BLaER1 (cell line): ENCODE measurements at regions not wholly inside any gene's neighbourhood (a gene's known extent, or its start where the extent isn't known, plus 50 kb on each side); places are given as distances from the start of the nearest gene placed in this dataset.
"Not testable (repeated sequence)": the region's sequence is repeated elsewhere in the genome, so short reads cannot be mapped to it uniquely, and the experiment has no call there.

Source experiments
- H3K27ac ChIP-seq: shearing (Covaris generic); formaldehyde crosslinking; 2 replicates; pipeline ENCODE4 v1.8.1; 2022
- H3K27me3 ChIP-seq: shearing (Covaris generic); formaldehyde crosslinking; 2 replicates; pipeline ENCODE4 v1.8.1; 2022
- H3K36me3 ChIP-seq: shearing (Covaris generic); formaldehyde crosslinking; 2 replicates; pipeline ENCODE4 v1.8.1; 2022
- H3K4me1 ChIP-seq: shearing (Covaris generic); formaldehyde crosslinking; 2 replicates; pipeline ENCODE4 v1.8.1; 2022
- H3K4me2 ChIP-seq: shearing (Covaris generic); formaldehyde crosslinking; 2 replicates; pipeline ENCODE4 v1.8.1; 2022
- H3K4me3 ChIP-seq: shearing (Covaris generic); formaldehyde crosslinking; 2 replicates; pipeline ENCODE4 v1.8.1; 2022
- H3K9ac ChIP-seq: shearing (Covaris generic); formaldehyde crosslinking; 2 replicates; pipeline ENCODE4 v1.8.1; 2022
- H3K9me3 ChIP-seq: shearing (Covaris generic); formaldehyde crosslinking; 2 replicates; pipeline ENCODE4 v1.8.1; 2022
- H4K20me1 ChIP-seq: shearing (Covaris generic); formaldehyde crosslinking; 2 replicates; pipeline ENCODE4 v1.8.1; 2022
- Cebpa-rat ChIP-seq: shearing (Covaris generic); IDR thresholded peaks from 2 replicates; pipeline ENCODE4 v1.8.1; 2022

DNA sequence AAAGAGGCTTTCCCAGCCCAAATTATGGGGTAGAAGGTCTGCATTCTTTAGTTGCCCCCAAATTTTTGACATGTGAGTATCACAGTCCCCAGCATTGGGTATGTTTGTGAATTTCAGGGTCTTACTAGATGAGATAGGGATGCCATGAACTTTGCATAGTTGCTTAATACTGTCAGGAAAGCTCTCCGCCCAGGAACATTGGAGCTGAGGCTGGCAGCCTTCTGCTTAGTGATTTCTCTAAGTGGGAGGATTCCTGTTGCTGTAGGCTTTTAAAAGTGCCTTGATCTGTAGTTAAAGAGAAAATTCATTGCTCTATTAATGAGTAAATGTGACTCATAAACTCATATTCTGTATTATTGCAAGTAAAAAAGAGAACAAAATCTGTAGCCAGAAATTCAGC is 206.9 kb downstream of the CAVIN4 start:
- Histone ChIP-seq H3K36me3 (no peaks in the 10 kb centered on the region), H3K4me2 (no peak overlapping the region), H3K9me3 (peaks cover 4% of the 10 kb centered on the region; the same call in 1 of the 2 replicates), H3K9ac (no peak overlapping the region), H4K20me1 (no peaks in the 10 kb centered on the region), H3K4me3 (no peak overlapping the region), H3K27me3 (no peaks in the 10 kb centered on the region), H3K27ac (no peak overlapping the region), H3K4me1 (no peaks in the 10 kb centered on the region)
- no peak for TF ChIP-seq Cebpa-rat

GRCh38 chr9:100785946-100786345 is 208.1 kb downstream of the CAVIN4 start:
- Histone ChIP-seq H3K27ac (no peak overlapping the region), H3K9me3 (peaks cover 4% of the 10 kb centered on the region; the same call in 1 of the 2 replicates), H3K27me3 (no peaks in the 10 kb centered on the region), H3K4me2 (no peak overlapping the region), H3K4me1 (no peaks in the 10 kb centered on the region), H3K9ac (no peak overlapping the region), H3K36me3 (no peaks in the 10 kb centered on the region), H3K4me3 (no peak overlapping the region), H4K20me1 (no peaks in the 10 kb centered on the region)
- no peak for TF ChIP-seq Cebpa-rat

DNA sequence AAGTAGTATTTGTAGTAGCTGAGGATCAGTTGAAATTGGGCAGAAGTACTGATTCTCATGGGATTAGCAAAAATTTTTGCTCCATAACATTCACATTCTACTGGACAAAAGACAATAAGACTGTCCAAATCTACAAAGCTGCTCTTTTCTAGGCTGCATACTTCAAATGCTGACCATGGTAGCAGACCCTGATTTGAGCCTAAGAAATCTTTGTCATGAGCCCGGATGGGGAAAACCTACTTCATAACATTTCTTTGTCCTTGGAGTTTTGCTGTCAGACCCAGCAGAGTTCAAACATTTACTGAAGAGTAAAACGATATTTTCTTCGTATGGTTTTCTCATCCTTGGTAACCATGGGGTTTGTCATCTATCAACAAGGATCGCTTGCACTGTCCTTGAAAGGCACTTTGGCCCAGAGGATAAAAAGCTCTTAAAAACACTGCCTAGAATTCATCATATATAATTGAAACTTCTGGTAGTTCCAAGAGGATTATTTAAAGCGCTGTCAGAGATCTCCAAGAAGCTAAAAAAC is 216.9 kb downstream of the CAVIN4 start:
- no peaks in the 10 kb centered on the region for H3K36me3 ChIP-seq
- no peaks in the 10 kb centered on the region for H3K9me3 ChIP-seq
- no peak overlapping the region for H3K27ac ChIP-seq
- H3K27me3 ChIP-seq: no peaks in the 10 kb centered on the region
- H3K4me2 ChIP-seq: no peak overlapping the region
- no peak overlapping the region for H3K4me3 ChIP-seq
- TF ChIP-seq Cebpa-rat: no peak
- no peaks in the 10 kb centered on the region for H4K20me1 ChIP-seq
- H3K4me1 ChIP-seq: no peaks in the 10 kb centered on the region
- H3K9ac ChIP-seq: no peak overlapping the region

- H3K4me2 ChIP-seq: no peak overlapping the region
- H3K27me3 ChIP-seq: no peaks in the 10 kb centered on the region
- H3K4me1 ChIP-seq: no peaks in the 10 kb centered on the region
- no peaks in the 10 kb centered on the region for H3K9me3 ChIP-seq
- TF ChIP-seq Cebpa-rat: no peak
- H3K4me3 ChIP-seq: no peak overlapping the region
- H3K9ac ChIP-seq: no peak overlapping the region
- H3K36me3 ChIP-seq: no peaks in the 10 kb centered on the region
- no peaks in the 10 kb centered on the region for H4K20me1 ChIP-seq
- no peak overlapping the region for H3K27ac ChIP-seq
These were observed 224.6 kb upstream of the PLPPR1 start for GRCh38 chr9:100803956-100804355.

GRCh38 chr9:100811643-100812042 is 216.9 kb upstream of the PLPPR1 start:
- H3K27ac ChIP-seq: no peak overlapping the region

DNA sequence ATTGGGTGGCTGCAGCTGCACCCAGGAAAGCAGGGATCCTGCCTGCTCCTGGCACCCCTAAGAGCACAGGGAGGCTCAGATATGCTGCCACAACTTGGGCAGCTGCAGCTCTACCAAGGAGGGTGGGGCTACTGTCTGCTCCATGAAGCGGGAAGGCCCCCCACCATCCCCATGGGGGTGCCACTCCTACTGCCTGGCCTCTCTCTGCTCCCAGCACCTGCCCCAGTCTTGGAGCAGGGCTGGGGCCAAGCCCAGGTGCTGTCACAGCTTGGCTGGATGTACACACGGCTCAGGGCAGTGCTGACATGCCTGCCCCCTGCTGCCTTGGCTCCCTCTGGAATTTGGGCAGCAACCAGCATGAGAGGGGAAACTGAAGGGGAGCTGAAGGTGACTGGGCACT is 214.7 kb upstream of the PLPPR1 start:
- Histone ChIP-seq H3K4me2 (no peak overlapping the region), H3K4me3 (no peak overlapping the region), H3K27ac (no peak overlapping the region), H3K9ac (no peak overlapping the region), H4K20me1 (no peaks in the 10 kb centered on the region), H3K4me1 (no peaks in the 10 kb centered on the region), H3K36me3 (peaks cover 4% of the 10 kb centered on the region; the same call in 1 of the 2 replicates), H3K9me3 (peaks cover 29% of the 10 kb centered on the region), H3K27me3 (no peaks in the 10 kb centered on the region)
- no peak for TF ChIP-seq Cebpa-rat

More at GRCh38 chr9:100811643-100812042, 216.9 kb upstream of the PLPPR1 start:
- Histone ChIP-seq H3K4me2 (no peak overlapping the region), H3K4me1 (no peaks in the 10 kb centered on the region), H3K9ac (no peak overlapping the region), H3K4me3 (no peak overlapping the region), H3K36me3 (peaks cover 4% of the 10 kb centered on the region; the same call in 1 of the 2 replicates), H3K27me3 (no peaks in the 10 kb centered on the region), H3K9me3 (peaks cover 29% of the 10 kb centered on the region), H4K20me1 (no peaks in the 10 kb centered on the region)
- TF ChIP-seq Cebpa-rat: no peak

GRCh38 chr9:100819980-100820379 is 208.5 kb upstream of the PLPPR1 start:
- H3K9ac ChIP-seq: no peak overlapping the region

DNA sequence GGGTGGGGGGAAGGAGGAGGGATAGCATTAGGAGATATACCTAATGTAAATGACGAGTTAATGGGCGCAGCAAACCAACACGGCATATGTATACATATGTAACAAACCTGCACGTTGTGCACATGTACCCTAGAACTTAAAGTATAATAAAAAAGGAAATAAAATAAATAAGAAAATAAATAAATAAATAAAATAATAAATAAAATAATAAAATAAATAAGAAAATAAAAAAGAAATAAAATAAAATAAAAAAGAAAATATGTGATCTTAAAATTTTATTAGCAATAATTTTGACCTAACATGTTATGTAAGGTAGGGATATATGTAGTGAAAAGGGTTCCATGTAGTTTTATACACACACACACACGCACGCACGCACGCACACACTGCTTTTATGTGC is 195.5 kb upstream of the PLPPR1 start:
- H3K9ac ChIP-seq, H3K27me3 ChIP-seq, H3K36me3 ChIP-seq, H4K20me1 ChIP-seq, H3K4me1 ChIP-seq, H3K9me3 ChIP-seq, H3K27ac ChIP-seq, H3K4me2 ChIP-seq, H3K4me3 ChIP-seq: not testable (repeated sequence)

More at GRCh38 chr9:100819980-100820379, 208.5 kb upstream of the PLPPR1 start:
- Histone ChIP-seq H3K9me3 (peaks cover 10% of the 10 kb centered on the region), H3K27ac (no peak overlapping the region), H3K4me3 (no peak overlapping the region), H3K4me1 (no peaks in the 10 kb centered on the region), H3K27me3 (no peaks in the 10 kb centered on the region), H4K20me1 (no peaks in the 10 kb centered on the region), H3K4me2 (no peak overlapping the region), H3K36me3 (no peaks in the 10 kb centered on the region)
- TF ChIP-seq Cebpa-rat: no peak

DNA sequence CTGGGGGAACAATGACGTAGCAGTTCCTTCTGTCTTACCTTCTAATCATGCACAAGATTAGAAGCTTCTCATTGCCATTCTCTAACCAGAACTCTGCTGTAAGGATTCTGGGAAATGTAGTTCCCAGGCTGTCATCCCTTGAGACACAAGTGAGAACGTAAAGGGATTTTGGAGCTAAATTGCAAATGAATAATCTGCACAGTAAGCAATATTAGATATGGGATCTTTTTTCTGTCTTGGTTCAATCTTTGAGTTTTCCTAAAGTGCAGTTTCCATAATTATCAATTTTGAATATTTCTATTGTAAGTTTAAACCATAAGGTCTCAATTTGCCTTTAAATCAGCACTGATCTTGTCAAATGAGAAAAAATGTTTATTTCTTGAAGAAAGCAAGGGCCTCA is 189.7 kb upstream of the PLPPR1 start:
- no peak overlapping the region for H3K4me3 ChIP-seq
- no peaks in the 10 kb centered on the region for H3K27me3 ChIP-seq
- H3K27ac ChIP-seq: no peak overlapping the region
- TF ChIP-seq Cebpa-rat: no peak
- no peaks in the 10 kb centered on the region for H3K36me3 ChIP-seq
- no peaks in the 10 kb centered on the region for H3K9me3 ChIP-seq
- no peaks in the 10 kb centered on the region for H3K4me1 ChIP-seq
- no peak overlapping the region for H3K4me2 ChIP-seq
- no peak overlapping the region for H3K9ac ChIP-seq
- no peaks in the 10 kb centered on the region for H4K20me1 ChIP-seq

- Histone ChIP-seq H3K4me1 (no peaks in the 10 kb centered on the region), H3K36me3 (no peaks in the 10 kb centered on the region), H3K27ac (no peak overlapping the region), H3K9ac (no peak overlapping the region), H3K4me3 (no peak overlapping the region), H3K4me2 (no peak overlapping the region), H4K20me1 (no peaks in the 10 kb centered on the region), H3K27me3 (no peaks in the 10 kb centered on the region), H3K9me3 (no peaks in the 10 kb centered on the region)
- no peak for TF ChIP-seq Cebpa-rat
These were observed 179.8 kb upstream of the PLPPR1 start for GRCh38 chr9:100848726-100849125.

- TF ChIP-seq Cebpa-rat: no peak
- no peak overlapping the region for H3K4me2 ChIP-seq
- no peaks in the 10 kb centered on the region for H4K20me1 ChIP-seq
- H3K9me3 ChIP-seq: no peaks in the 10 kb centered on the region
- no peaks in the 10 kb centered on the region for H3K36me3 ChIP-seq
- no peaks in the 10 kb centered on the region for H3K4me1 ChIP-seq
- no peaks in the 10 kb centered on the region for H3K27me3 ChIP-seq
- no peak overlapping the region for H3K27ac ChIP-seq
- H3K4me3 ChIP-seq: no peak overlapping the region
- no peak overlapping the region for H3K9ac ChIP-seq
These were observed 176.4 kb upstream of the PLPPR1 start for GRCh38 chr9:100852088-100852487.
